ENCODE measurements at regions not wholly inside any gene's neighbourhood (a gene's known extent, or its start where the extent isn't known, plus 50 kb on each side); places are given as distances from the start of the nearest gene placed in this dataset.

DNA sequence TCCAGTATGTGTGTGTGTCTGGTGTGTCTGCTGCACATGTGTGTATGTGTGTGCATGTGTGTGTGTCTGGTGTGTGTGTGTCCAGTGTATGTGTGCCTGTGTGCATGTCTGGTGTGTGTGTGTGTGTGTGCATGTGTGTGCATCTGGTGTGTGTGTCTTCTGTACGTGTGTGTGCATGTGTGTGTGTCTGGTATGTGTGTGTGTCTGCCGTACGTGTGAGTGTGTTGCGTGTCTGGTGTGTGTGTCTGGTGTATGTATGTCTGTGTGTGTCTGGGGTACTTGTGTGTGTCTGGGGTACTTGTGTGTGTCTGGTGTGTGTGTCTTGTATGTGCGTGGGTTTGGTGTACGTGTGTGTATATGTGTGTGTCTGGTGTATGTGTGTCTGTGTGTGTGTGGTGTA, 289.1 kb upstream of the SHH start:
- H3K9me3 Mint-ChIP-seq, result no peaks in the 10 kb centered on the region
- H3K27ac Mint-ChIP-seq, result no peak overlapping the region
- no peaks in the 10 kb centered on the region for H3K27me3 Mint-ChIP-seq
- H3K4me3 Mint-ChIP-seq, result no peak overlapping the region
- H3K36me3 Mint-ChIP-seq (ENCODE audit: low read depth), result no peaks in the 10 kb centered on the region
- H3K4me1 Mint-ChIP-seq, result peaks cover 2% of the 10 kb centered on the region
- intact Hi-C loops (cut with micrococcal nuclease), result no loop called here
- no peak for DNase-seq

DNA sequence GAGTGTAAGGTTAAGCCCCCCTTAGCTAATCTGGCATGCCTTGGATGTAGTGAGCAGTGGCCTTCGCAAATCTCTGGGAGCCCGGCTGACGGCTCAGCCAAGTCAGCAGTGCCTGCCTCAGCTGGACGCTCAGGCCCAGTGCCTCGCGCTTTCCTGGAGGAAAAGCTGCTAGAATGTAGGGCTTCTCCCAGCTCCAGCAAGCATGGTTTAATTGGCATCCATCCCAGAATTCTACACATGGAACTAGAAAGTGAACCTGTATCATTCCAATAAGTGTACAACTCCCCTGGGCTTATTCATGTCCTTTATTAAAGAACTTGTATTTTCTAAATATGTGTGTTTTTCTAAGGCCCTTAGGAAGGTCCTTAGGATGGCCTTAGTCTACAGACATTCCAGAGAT, 287.8 kb upstream of the SHH start:
- no peak for DNase-seq
- Mint-ChIP-seq H3K36me3 (ENCODE audit: low read depth) (no peaks in the 10 kb centered on the region), H3K9me3 (no peaks in the 10 kb centered on the region), H3K27me3 (no peaks in the 10 kb centered on the region), H3K27ac (no peak overlapping the region), H3K4me1 (peaks cover 3% of the 10 kb centered on the region), H3K4me3 (no peak overlapping the region)
- intact Hi-C loops (cut with micrococcal nuclease), result no loop called here

DNA sequence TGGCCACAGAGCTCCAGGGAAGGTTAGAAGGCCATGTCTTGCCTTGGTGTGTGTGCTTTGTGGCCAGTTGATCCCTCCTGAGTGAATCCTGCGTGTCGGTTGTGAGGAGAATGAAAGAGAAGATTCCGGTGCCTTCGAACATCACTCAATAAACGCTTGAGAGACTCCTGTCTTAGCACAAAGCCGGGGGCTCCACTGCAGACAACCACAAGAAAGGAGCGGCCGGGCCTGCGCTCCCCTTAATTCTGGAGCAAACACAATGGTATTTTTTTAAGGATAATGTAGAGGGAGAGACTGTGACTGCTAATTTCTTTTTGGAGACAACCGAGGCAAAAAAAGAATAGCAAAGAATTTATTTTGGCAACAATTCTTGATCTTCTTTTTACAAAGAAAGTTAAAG, 286.8 kb upstream of the SHH start:
- Mint-ChIP-seq H3K27ac (no peak overlapping the region), H3K4me1 (peaks cover 3% of the 10 kb centered on the region), H3K4me3 (no peak overlapping the region), H3K36me3 (ENCODE audit: low read depth) (no peaks in the 10 kb centered on the region), H3K9me3 (no peaks in the 10 kb centered on the region), H3K27me3 (no peaks in the 10 kb centered on the region)
- DNase-seq, result no peak
- intact Hi-C loops (cut with micrococcal nuclease), result no loop called here

DNA sequence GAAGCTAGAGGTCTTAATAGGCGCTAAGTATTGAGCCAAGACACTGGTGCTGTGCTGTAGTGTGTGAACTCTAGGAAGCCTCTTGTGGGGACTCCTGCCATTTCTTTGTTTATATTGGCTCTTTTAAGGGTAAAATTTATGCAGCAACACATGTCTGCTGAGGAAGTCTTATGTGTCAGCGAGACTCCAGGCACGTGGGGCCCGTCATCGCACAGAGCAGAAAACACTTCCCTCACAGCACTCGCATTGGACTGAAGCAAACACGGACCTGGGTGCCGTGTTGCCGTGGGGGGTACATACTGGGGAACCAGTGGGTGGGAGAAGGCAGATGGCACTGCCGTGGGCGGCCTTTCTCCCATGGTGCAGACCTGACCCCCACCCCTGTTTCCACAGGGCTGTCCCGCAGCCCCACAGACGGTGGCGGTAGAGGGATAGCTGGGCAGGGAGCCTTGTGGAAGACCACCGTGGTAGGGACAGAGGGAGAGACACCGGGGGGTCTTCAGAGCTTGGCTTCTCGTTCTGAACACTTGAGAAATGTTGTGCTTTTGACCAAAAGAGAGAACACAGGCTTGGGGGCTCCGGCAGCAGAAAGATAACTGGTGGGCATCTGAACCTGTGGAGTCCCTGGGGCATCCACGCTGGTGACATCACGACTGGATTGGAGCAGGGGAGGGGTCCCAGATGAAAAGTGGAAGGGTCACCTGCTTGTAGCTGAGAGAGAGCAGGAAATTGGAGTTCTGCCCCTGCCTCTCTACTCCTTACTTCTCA, 284.7 kb upstream of the SHH start:
- intact Hi-C loops (cut with micrococcal nuclease), result no loop called here
- H3K9me3 Mint-ChIP-seq, result no peaks in the 10 kb centered on the region
- DNase-seq, result no peak
- H3K4me3 Mint-ChIP-seq, result no peak overlapping the region
- no peak overlapping the region for H3K27ac Mint-ChIP-seq
- H3K27me3 Mint-ChIP-seq, result no peaks in the 10 kb centered on the region
- H3K36me3 Mint-ChIP-seq (ENCODE audit: low read depth), result no peaks in the 10 kb centered on the region
- peaks cover 3% of the 10 kb centered on the region for H3K4me1 Mint-ChIP-seq

DNA sequence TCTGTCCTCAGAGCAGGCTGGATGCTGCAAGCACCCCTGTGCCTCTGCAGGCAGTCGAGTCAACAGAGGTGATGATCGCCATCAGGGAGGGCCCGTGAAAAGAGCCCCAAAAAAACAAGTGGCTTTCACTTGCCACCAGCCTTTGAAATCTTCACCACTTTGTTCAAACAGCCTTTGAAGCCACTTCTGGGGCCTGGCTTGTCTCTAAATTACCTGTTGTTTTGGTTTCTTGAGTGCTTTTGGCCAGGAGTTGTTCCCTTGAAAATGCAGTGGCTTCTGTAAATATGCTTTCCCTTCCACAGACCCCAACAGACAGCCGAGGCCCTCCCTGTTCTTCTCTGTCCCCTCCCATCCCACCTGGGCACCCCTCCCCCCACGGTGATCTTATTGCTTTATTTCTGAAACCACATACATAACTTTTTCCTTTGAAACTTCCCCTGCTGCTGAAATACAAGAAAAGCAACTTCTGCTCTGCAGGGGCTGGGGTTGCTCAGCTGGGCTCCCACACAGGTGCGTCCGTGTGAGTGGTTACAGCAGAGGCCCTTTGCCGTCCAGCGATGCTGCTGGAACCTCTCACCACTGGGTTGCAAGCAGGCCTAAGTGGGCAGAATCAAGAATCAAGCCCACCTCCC, 283.8 kb upstream of the SHH start:
- Mint-ChIP-seq H3K9me3 (no peaks in the 10 kb centered on the region), H3K4me1 (peaks cover 3% of the 10 kb centered on the region), H3K36me3 (ENCODE audit: low read depth) (no peaks in the 10 kb centered on the region), H3K27ac (no peak overlapping the region), H3K27me3 (no peaks in the 10 kb centered on the region), H3K4me3 (no peak overlapping the region)
- DNase-seq, result no peak
- intact Hi-C loops (cut with micrococcal nuclease), result no loop called here

DNA sequence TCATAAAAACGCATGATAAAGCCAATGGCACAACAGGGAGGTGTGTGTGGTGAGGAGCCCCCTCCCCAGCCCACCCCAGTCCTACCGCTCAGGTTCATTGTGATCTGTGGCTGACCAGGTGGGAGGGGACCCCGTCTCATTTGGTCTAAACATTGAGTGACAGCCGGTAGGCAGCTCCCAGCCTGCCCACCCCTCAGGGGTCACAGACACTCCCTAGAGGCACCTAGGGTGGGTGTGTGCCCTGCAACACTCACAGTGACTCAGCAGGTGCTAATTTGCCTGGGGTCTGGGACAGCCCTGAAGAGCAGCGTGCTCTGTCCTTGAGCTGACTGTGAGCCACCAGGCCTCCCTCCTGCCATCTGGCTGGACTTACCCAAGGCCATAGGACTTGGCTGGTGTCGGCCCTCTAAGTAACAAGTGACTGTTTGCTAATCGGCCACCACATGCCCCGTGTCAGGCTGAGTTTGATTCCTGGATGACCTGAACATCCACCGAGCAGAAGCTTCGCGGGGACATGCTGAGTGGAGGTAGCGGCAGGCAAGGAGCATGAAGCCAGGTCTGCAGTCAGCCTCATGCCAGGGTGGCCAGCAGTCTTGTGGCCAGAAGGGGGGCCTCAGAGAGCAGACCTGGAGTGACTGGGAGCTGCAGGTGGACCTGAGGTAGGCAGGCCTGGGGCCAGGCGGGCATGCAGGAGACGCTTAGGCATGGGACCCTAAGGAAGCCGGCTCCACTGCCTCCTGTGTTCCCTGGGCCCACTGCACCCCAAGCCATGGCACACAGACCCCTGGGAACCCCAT, 282.3 kb upstream of the SHH start:
- Mint-ChIP-seq H3K36me3 (ENCODE audit: low read depth) (no peaks in the 10 kb centered on the region), H3K4me3 (no peak overlapping the region), H3K4me1 (peaks cover 3% of the 10 kb centered on the region), H3K27me3 (no peaks in the 10 kb centered on the region), H3K9me3 (no peaks in the 10 kb centered on the region), H3K27ac (no peak overlapping the region)
- DNase-seq, result no peak
- intact Hi-C loops (cut with micrococcal nuclease), result no loop called here

DNA sequence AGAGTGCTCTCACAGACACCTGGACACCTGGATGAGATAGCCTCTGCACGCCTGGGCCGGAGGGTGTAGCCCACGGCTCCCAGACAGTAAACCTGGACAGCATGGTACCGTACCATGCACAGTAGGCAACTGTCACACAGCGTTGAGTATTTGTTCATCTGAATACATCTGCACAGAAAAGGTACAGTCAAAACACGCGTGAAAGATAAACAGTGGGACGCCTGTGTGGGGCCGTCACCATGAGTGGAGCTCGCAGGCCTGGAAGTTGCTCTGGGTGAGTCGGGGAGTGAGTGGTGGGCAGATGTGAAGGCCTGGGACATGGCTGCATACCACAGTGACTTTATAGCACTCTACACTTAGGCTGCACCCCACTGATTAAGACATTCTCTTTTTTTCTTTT, 280.0 kb upstream of the SHH start:
- Mint-ChIP-seq H3K36me3 (ENCODE audit: low read depth) (no peaks in the 10 kb centered on the region), H3K4me3 (no peak overlapping the region), H3K9me3 (no peaks in the 10 kb centered on the region), H3K27ac (no peak overlapping the region), H3K27me3 (no peaks in the 10 kb centered on the region), H3K4me1 (peaks cover 3% of the 10 kb centered on the region)
- intact Hi-C loops (cut with micrococcal nuclease), result no loop called here
- DNase-seq, result no peak

DNA sequence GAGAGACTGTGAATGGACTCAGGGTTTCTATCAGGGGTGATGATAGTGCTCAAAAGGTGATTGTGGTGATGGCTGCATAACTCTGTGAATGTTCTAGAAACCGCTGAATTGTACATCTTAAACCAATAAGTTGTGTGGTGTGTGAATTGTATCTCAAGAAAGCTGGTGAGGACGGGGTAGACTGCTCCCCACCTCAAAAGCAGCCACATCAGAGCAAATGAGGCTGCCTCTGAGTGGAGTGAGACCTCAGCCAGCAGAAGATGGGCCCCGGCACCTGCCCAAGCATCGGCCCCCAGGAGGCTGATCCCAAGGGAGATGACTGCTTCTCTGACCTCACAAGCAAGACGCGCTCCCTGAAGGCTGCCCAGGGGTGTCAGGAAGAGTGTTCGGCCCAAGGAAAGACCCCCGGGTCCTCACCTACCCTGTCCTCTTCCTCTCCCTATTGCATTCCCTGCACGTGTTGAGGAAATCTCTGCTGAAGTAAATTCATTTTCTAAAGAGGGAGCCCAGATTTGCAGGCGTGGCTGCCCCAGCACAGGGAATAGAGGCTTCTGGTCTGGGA, 279.3 kb upstream of the SHH start:
- no peak overlapping the region for H3K4me3 Mint-ChIP-seq
- H3K36me3 Mint-ChIP-seq (ENCODE audit: low read depth), result no peaks in the 10 kb centered on the region
- DNase-seq, result no peak
- no peaks in the 10 kb centered on the region for H3K9me3 Mint-ChIP-seq
- H3K27me3 Mint-ChIP-seq, result no peaks in the 10 kb centered on the region
- intact Hi-C loops (cut with micrococcal nuclease), result no loop called here
- no peak overlapping the region for H3K27ac Mint-ChIP-seq
- H3K4me1 Mint-ChIP-seq, result peaks cover 3% of the 10 kb centered on the region

DNA sequence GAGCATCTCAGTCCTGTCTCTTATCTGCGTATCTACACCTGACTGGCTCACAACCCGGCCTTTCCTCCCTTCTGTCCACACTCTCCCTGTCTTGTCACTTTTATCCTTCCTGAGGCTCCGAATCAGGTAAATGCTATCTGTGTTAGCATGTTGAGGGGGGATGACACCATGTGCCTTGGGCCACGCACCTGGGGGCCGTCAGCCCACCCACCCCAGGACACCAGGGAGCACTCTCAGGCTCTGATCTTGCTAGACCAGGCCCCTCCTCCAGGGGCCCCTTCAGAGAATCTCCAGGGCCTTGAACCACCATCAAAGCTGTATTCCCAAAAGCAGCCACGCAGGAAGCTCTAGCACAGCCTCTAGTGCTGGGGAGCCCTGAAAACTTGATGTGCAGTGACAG, 278.7 kb upstream of the SHH start:
- Mint-ChIP-seq H3K9me3 (no peaks in the 10 kb centered on the region), H3K4me1 (no peaks in the 10 kb centered on the region), H3K4me3 (no peak overlapping the region), H3K36me3 (ENCODE audit: low read depth) (no peaks in the 10 kb centered on the region), H3K27ac (no peak overlapping the region), H3K27me3 (no peaks in the 10 kb centered on the region)
- no peak for DNase-seq
- intact Hi-C loops (cut with micrococcal nuclease), result no loop called here

DNA sequence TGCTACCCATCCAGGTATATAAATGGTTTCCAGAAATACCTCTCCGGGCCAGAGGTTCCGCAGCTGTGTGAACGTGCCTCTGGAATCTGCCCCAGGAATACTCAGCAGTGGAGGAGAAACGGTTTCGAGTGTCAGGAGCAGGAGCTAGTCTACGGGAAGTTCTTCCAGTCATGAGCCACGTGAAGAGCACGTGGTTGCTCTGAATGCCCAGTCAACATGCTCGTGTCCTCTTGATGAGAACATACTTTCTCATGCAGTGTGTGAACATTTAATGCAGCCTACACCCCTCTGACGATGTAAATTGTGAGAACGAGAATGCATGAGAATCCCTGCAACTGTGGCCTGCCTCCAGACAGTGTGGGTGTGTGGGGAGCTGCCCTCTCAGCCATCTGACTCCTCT, 277.0 kb upstream of the SHH start:
- Mint-ChIP-seq H3K9me3 (no peaks in the 10 kb centered on the region), H3K36me3 (ENCODE audit: low read depth) (no peaks in the 10 kb centered on the region), H3K4me1 (no peaks in the 10 kb centered on the region), H3K27ac (no peak overlapping the region), H3K27me3 (no peaks in the 10 kb centered on the region), H3K4me3 (no peak overlapping the region)
- DNase-seq, result no peak
- intact Hi-C loops (cut with micrococcal nuclease), result no loop called here

DNA sequence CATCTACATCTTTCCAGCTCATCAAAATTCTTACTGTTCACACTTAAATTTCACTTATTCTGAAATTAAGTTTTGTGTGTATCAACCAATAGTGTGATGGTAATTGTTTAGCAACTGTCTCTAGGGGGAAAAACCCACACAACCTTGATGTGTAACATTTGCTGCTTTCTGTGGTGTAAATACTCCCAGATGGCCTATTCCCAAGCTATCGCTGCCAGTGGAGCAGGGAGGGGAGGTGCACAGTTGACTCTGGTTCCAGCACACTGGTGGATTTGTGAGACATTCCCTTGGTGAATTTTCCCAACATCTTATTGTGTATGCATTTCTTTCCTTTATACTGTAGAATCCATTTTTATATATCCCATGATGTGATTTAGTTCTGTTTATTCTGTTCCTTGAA, 275.9 kb upstream of the SHH start:
- H3K36me3 Mint-ChIP-seq (ENCODE audit: low read depth), result no peaks in the 10 kb centered on the region
- no peaks in the 10 kb centered on the region for H3K27me3 Mint-ChIP-seq
- DNase-seq, result no peak
- H3K4me3 Mint-ChIP-seq, result no peak overlapping the region
- H3K9me3 Mint-ChIP-seq, result no peaks in the 10 kb centered on the region
- intact Hi-C loops (cut with micrococcal nuclease), result no loop called here
- H3K27ac Mint-ChIP-seq, result no peak overlapping the region
- H3K4me1 Mint-ChIP-seq, result no peaks in the 10 kb centered on the region

DNA sequence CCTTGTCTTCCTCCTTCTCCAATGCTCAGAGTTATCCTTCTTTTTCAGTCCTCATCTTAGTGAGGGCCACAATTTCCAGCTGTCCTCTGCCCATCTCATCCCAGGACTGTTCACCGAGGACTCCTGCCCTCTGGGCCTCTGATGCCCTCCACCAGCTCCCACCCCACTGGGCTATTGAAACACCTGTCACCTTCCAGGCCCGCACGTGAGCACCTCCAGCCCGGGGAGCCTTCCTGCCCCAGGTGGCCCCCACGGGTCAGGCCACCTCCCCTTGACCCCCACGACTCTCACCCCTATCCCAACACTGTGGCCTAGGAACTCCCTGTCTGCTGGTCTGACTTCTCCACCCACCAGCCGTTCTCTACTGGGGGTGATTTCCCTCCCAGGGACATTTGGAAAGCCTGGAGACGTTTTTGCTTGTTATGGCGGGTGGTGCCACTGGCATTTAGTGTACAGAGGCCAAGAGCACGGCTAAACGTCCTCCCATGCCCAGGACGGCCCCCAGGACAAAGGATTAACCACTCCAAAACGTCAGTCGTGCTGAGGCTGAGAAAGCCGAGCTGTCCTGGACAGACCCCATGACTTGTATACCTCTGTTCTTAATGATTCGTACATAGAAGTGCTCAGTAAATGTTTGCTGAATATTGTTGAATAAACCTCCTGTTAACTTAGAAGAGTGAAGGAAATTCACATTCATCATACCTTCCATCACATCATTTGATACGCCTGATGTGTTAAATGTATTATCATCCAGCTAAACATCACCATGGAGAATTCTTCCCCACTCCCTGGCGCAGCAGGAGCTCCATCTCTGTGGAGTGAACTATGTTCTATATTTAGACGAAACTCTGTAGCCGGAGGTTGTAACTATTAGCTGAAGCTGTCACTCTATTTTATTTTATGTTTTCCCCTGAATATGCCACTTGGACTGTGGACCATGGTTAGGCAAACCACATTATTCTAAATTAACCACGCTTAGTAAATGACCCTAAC, 270.1 kb upstream of the SHH start:
- H3K27ac Mint-ChIP-seq, result no peak overlapping the region
- DNase-seq, result no peak
- no peaks in the 10 kb centered on the region for H3K9me3 Mint-ChIP-seq
- no peaks in the 10 kb centered on the region for H3K4me1 Mint-ChIP-seq
- no peaks in the 10 kb centered on the region for H3K36me3 Mint-ChIP-seq (ENCODE audit: low read depth)
- intact Hi-C loops (cut with micrococcal nuclease), result no loop called here
- H3K27me3 Mint-ChIP-seq, result no peaks in the 10 kb centered on the region
- no peak overlapping the region for H3K4me3 Mint-ChIP-seq

DNA sequence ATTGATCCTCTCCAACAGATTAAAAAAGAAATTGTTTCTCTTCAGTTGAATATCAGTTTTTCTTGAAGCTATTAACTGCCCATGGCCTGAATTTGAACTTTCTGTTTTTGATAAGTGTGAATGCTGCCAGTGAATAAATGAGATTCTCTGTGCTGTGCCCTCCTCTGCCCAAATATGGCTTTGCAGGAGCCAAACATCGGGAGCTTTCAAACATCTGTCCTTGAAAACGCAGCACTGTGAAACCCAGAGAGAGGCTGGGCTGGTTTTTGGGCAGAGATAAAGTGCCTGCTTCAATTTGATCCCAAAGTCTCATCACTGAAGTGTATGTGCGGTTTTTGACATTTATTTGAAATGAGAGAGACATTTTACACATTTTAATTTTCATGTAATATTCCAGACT, 268.3 kb upstream of the SHH start:
- intact Hi-C loops (cut with micrococcal nuclease), result no loop called here
- no peak overlapping the region for H3K27ac Mint-ChIP-seq

More for the DNA sequence above, 268.3 kb upstream of the SHH start:
- DNase-seq, result no peak
- Mint-ChIP-seq H3K4me3 (no peak overlapping the region), H3K27me3 (no peaks in the 10 kb centered on the region), H3K36me3 (ENCODE audit: low read depth) (no peaks in the 10 kb centered on the region), H3K9me3 (no peaks in the 10 kb centered on the region), H3K4me1 (no peaks in the 10 kb centered on the region)
